Gastroesophageal sphincter (tissue), 3 donors: ENCODE measurements at regions not wholly inside any gene's neighbourhood (a gene's known extent, or its start where the extent isn't known, plus 50 kb on each side); places are given as distances from the start of the nearest gene placed in this dataset.

ENCODE experiments used
- CTCF ChIP-seq, 4 experiments: fragments of 200-600 bp in 2 of 4; fragments of 450-650 bp in 2 of 4; sonication (generic) in 1 of 4; IDR thresholded peaks; one replicate each; pipeline ENCODE4 v1.5.1; 2017 to 2019; ENCODE audit warnings: antibody characterized with exemption in 4 of 4, mild to moderate bottlenecking in 2 of 4, moderate library complexity in 2 of 4
- EP300 ChIP-seq: sonication (generic); formaldehyde crosslinking; IDR thresholded peaks from one replicate; pipeline ENCODE4 v1.6.1; 2017; ENCODE audit warnings: antibody characterized with exemption, mild to moderate bottlenecking
- POLR2AphosphoS5 ChIP-seq: sonication (generic); formaldehyde crosslinking; IDR thresholded peaks from one replicate; pipeline ENCODE4 v1.6.1; 2017; ENCODE audit warnings: antibody characterized with exemption

- TF ChIP-seq EP300: no peak
- no peak for TF ChIP-seq CTCF (IDR thresholded peaks at IDR 0.05)
- TF ChIP-seq POLR2AphosphoS5: no peak
Measured at GRCh38 chr15:45885801-45886200, 251.0 kb downstream of the SQOR start.
